ENCODE measurements at regions not wholly inside any gene's neighbourhood (a gene's known extent, or its start where the extent isn't known, plus 50 kb on each side); places are given as distances from the start of the nearest gene placed in this dataset.

DNA sequence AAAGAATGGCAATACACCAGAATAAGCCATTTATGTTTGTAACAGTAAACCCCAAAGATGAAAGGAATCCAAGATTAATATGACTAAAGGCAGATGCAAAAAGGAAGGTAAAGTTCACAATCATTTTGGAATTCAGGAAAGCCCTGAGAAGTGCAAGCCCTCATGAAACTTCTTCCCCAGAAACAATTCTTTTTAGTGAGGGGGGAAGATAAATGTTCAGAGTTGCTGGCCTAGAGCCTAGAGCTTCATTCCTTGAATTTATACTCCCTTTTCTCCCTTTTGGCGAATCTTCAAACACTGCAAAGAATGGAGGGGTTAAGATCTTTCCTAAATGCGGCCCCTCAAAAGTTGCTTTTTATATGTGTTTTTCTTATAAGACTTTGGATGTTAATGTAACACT is 368.8 kb downstream of the MEIS1 start:
- no peak for DNase-seq

DNA sequence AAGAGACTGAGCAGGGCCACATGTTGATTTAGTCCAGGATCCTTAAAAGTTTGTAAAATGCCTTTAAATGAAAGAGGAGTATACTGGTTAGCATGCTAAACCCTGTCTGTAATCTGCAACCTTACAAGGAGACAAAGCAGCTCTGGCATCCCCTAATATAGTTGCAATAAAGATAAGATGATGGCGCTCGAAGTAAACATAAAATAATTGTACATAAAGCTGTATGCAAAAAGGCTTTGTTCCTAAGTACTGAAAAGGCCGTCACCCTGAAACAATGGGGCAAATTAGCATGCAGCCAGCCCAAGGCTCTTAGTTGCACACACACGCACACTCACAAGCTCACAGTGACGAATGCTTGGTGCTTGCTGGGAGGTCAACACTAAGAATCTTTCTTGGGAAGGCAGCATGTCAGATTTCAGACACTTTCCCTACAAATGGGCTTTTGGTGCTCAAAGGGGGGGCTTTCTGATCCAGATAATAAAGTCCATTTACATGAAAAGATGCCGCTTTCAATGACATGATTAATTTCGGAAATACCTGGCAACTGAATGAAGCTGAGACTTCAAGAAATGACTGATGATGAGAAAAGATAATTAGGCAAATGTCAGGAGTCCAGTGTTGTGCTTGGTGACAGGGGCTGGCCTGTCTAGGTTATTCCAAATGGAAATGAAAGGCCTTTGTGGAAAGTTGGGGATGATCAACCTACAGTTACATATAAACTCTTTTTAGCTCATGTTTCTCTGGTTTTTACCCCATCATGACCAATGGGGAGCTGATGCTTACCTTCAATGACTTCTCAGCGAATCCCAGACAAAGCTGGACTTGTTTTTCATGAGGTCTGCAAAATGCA is 370.3 kb downstream of the MEIS1 start:
- DNase-seq: no peak

DNA sequence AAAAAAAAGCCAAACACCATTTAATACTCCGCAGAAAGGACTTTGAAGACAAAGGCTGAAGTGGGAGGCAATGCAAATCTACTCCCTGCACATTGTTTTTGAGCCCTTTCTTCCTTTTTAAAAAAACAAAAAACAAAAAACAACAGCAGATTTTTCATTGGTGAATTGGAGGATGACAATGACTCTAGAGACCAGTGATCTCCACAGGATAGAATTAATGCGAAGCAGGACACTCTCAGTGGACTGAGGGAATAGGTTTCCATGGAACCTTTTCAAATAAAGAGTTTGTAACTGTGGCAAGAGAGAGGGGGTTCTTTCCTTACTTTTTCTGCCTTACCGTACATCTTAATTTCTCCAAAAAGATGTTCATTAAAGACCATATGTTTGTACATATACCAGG is 371.0 kb downstream of the MEIS1 start:
- no peak for DNase-seq

DNA sequence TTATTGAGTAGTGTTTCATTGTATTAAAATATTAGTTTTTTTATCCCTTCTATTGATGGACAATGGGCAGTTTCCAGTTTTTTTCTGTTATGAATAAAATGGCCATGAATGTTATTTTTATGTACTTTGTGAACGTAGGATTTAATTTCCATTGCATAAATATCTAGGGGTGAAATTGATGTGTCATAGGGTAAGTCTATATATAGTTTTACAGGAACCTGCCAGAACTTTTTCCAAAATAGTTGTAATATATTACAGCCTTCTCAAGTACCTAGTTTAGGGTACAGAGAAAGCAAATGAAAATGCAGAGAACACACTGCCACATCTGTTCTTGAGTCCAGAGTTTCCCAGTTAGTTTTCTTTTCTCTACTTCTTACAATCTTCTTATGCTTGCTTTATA is 378.6 kb downstream of the MEIS1 start:
- DNase-seq: no peak

DNA sequence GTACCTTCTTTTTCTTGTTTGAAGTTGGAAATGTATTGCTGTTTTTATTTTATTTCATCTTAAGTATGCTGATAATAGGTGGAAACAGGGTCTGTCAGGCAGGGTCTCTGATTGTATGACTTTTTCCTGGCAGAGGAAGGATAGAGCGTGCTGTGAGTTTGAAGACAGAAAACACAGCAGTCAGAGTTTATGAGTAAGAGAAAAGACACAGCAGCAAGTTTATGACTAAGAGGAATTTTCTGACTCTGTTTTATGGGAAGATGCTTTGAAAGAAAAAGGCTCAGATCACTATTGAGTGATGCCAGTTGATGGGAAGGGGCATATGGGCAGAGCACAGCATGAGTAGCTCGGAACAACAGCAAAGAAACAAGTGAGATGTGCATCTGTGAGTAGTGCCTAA is 379.1 kb downstream of the MEIS1 start:
- DNase-seq: no peak

DNA sequence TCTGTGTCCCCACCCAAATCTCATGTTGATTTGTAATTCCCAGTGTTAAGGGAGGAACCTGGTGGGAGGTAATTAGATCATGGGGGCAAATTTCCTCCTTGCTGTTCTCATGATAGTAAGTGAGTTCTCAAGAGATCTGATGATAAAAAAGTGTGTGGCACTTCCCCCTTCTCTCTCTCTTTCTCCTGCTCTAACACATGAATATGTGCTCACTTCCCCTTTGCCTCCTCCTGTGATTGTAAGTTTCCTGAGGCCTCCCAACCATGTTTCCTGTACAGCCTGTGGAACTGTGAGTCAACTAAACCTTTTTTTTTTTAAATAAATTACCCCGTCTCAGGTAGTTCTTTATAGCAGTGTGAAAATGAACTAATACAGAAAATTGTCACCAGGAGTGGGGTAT is 380.0 kb downstream of the MEIS1 start:
- no peak for DNase-seq

DNA sequence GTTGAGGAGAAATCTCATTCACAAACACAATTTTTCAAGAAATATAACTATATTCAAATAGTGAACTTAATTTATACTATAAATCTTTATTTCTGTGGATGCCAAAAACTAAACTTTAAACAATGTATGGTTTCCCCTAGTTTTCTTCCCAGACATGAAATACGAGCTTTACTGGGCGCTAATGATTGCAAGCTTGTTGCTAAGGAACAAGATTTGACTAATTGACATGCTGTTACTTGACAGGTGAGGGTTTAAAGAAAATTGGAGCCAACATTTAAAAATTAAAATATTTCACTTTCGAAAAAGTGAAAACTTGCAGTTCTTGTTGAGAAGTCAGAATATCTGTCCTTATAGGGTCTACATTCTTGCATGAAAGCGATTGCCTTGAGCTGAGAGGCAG is 381.0 kb downstream of the MEIS1 start:
- DNase-seq: no peak

DNA sequence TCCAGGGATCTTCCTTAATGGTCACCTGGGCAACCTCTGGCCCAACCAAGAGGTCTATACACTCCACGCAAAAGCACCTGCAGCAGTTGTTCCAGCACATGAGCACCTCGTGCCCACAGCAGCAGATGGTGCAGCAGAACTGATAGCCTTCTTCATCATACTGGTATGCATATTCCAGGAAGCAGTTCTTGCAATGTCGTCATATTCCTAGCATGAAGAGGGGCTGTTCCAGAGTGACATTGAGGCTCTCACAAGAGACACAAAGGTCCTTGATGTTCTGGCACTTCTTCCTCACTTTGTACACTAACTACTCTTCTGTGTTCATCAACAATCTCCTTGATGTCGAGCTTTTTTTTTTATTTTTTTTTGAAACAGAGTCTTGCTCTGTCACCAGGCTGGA is 386.2 kb downstream of the MEIS1 start:
- DNase-seq: no peak

DNA sequence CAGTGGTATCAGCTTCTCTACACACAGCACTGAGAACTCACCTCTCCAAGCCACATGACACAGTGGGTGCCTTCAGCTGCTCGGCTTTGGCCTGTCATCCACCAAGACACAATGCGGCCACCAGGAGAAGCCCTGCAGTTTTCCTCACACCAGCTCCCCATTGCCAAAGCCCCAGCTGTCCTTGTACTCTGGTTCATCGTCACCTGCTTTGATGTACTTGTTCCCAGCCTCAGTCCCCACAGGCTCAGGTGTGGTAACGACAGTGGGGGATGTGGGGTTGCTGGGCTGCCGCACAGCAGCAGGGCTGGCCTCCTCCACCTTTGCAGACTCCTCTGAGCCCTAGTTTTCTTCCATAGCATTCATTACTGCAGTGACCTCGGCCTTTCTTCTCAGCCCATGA is 387.3 kb downstream of the MEIS1 start:
- DNase-seq: no peak

DNA sequence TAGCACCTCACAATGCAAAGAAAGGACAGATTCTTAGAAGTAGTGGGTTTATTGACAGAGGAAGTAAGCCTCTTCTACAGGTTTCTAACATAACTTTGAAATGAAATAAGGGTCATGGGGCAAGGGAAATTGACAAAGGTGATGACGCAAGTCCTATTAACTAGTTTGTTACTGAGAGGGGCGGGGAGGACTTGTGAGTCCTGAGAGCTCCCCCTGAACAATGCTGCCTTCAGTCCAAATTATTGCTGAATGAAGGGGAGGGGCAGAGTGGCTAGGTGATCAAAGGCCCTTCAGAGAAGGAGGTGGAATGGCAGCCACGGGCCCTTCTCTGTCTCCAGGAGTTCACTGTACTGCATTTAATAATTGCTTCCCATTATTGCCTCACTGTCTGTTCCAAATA is 390.0 kb downstream of the MEIS1 start:
- DNase-seq: no peak

DNA sequence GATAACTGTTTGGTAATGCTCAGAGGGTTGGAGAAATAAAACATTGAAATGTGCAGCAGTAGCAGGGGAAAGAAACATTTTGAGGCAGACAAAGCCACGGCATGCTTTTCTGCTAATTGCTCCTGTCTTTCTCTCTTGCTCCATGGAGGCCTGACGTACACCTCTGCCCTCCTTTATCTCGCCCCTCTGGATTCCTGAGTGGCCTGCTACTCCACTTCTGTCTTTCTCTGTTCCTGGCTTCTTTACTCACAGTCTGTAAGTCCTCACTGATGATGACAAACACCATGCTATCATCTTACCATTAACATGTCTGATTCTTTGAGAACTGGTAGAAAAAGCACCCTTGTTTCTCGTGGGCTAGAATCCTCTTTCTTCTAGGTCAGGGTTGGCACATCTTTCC is 392.9 kb downstream of the MEIS1 start:
- no peak for DNase-seq

DNA sequence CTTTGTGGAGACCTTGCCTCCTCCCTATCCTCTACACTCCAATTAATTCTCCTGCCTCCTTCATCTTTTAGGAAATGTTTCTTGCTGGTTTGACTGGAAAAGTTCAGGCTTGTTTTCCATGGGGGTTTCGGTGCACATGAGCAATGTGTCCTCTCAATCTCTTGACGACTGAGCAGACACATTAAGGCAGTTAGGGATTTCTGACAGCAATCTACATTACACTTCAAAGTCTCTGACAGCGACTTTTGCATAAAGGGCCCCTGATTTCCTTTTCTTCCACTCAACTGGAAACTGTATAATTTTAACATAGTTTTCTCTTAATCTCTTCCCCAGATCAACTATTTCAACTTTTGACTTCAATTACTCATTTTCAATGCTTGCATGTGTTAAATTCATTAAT is 394.0 kb downstream of the MEIS1 start:
- no peak for DNase-seq

DNA sequence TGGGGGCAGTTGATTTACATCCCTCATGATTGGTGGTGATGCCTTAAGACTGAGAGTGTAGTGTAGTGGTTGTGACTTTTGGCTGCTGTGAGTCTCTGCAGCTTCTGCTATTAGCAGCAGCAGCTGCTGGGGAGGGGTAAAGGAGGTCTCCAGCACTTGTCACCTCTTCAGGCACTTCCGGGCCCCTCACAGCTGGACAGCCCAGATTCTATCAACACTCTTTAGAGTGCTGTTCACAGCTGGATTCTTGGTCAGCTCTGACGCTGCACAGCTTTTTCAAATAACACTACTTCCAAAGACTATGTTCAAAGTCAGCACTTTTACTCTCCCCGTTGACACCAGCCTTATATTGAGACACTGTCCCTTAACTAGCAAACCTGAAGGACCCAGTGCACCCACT is 396.0 kb downstream of the MEIS1 start:
- no peak for DNase-seq

DNA sequence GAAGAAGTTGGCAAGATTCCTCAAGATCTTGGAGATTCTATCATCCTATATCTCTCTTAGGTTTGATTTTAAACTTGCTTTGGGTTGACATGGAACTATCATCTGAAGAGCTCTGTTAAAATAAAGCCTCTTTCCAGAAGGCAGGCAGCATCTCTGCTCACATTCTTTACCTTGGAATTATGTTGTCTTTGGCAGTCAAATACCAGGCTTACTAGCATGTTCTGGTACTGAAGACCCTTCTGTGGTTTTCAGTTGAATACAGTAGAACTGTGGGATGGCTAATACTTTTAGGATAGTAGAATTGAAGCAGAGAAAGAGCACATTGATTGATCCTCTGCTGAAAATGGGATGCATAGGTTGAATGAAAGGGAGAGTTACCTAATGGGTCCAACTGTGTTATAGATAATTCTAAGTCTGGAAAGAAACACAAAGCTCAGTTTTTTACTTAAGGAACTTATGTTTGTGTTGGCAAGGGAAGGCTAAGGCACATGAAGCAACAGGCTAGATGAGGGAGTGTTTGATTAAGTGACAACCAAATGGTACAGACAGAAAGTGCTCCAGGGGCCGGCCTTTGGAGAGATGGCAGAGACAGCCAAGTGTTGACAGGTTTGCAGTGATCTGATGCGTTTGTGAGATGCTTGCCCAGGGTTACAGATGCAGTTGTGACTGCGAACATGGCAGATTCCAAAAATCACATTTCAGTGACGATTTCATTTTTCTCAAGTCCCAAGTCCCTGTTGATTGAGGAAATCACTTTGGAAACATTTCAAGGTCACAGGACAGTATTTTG is 397.9 kb downstream of the MEIS1 start:
- no peak for DNase-seq

DNA sequence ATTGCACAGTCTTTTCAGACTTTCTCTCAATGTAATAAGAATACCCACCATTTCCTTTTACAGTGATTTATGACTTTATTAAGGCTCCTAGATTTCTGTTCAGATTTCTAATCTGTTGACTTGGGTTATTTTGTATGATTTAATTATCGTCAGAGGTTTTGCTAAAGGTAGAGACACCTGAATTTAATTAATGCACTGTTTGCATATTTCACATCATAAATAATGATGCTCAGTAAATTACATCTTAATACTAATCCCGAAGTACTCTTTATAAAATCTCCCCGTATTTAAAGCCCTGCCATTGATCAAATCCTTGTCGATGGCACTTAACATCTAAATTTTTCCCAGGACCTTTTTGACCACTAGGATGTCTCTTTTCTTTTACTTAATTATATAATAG is 399.9 kb downstream of the MEIS1 start:
- no peak for DNase-seq

DNA sequence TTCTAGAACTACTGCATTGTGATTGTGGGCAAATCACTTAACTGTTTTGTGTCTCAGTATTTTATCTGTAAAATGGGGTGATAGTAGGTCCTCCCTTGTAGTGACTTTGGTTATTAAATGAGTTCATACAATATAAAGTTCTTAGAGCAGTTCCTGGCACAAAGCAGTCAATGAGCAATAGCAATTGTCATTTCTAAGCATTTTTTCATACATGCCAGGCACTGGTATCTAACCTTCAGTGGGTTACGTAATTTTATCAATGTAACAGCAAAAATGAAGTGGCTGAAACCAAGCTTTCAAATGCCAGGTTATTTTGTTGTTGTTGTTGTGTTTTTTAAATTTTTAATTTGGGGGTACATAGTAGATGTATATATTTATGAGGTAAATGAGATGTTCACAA is 401.9 kb downstream of the MEIS1 start:
- DNase-seq: no peak

DNA sequence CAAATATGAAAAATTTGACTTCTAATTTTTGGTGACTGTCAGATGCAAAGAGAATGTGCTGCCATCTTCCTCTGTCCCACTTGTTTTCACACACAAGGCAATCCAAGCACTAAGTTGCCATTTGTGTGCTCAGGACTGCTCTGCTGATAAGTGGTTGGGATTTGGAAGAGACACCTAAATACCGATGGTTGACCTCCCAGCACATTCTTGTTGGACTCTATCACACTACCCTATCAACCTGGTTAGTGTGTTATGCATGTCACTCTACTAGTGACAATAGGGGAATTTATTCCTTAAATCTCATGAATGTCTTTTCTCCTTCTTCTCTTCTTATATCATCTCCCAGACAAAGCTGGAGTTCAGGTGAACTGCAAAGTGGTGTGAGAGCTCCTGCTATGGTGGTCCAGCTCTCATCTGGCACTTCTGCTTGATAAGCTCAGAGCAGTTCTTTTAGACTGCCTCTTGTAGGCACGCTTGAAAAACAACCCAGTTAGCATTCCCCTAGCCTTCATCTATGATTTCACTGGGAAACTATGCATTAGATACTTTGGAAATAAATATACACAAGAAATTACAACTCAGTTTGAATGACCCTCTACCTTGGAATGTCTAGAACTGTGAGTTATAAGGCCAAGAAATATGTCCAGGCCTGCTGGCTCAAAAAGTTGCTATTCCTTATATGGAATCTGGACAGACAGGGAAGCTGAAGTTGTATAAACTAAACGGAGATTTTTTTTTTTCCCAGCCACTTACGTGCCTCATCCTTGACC is 404.8 kb downstream of the MEIS1 start:
- no peak for DNase-seq

DNA sequence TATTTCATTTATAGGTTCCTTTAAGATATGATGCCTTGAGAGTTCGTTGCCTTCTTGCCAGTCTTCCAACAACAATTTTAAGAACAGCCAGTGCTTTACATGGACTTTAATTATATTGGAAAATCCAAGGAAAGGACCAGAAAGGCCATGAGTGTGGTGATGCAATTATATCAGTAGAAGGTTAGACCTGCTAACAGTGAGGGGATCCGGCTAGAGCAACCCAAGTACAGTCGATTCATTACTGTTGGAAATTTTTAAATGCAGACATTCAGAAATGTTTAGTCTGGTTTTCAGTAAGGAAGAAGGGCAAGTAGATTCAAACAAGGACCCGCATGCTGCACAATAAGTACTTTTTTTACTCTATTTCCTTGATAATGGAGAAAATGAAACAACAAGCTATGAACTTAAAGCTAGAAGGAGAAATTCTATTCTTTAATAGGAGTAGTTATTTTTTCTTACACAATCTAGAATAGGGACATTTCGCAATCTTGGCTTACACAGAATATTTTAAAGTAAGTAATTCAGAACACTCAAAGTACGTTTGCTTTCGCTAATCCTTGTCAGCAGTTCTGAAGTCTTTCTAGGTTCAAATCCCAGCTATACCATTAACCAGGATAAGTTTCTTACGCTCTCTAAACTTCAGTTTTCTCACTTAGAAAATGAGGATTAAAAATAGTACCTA is 405.5 kb downstream of the MEIS1 start:
- no peak for DNase-seq

DNA sequence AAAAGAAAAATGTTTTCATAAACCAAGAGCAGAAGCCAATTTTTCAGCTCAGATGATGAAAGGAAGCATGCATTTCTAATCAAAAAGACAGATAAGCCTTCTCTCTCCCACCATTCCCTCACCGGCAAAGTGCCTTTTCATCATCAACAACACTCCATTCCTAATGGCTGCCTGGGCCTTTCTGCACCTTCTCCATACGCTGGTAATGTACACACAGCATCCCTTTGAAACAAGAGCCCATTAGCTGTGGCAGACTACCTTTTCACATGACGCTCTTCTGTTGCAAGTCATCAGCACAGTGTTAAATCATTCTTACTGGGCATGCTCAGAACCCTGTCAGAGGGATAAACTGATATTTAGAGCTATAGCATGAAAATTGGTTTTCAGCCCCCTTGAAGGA is 408.9 kb downstream of the MEIS1 start:
- peak; percentile 39 for DNase-seq

DNA sequence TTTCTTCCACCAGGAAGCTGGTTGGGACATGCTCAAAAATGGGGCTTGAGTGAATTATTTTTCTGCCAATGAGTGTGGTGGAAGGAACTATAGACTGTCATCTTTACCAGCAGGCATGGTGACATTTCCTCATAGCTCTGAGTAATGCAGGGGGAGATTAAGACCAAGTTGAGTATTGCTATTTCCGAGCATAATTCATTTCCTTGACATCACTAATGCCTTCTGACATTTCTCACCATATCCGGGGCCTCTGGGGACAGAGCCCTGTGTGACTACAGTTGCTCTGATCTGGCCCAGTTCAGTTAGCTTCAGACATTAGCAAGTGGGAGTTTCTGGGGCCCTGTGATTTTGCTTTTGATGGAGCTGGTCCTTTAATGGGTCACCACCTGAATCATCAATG is 410.4 kb downstream of the MEIS1 start:
- no peak for DNase-seq

DNA sequence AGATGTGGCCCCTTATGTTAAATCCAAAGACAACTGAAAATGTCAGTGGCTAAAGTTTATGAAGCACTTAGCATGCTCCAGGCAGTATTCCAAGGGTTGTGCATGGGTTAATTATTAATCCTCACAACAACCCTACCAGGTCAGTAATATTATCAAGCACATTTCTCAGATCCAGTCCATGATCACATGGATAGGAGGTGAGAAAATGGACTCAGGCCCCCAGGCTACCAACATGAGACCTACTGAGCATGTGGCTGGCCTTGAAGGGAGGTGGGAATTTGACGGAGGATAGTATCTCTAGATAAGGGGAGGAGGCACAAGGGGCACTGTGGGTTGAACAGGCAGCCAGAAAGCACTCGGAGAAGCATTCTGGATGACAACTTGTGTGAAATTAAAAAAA is 412.0 kb downstream of the MEIS1 start:
- DNase-seq: no peak

DNA sequence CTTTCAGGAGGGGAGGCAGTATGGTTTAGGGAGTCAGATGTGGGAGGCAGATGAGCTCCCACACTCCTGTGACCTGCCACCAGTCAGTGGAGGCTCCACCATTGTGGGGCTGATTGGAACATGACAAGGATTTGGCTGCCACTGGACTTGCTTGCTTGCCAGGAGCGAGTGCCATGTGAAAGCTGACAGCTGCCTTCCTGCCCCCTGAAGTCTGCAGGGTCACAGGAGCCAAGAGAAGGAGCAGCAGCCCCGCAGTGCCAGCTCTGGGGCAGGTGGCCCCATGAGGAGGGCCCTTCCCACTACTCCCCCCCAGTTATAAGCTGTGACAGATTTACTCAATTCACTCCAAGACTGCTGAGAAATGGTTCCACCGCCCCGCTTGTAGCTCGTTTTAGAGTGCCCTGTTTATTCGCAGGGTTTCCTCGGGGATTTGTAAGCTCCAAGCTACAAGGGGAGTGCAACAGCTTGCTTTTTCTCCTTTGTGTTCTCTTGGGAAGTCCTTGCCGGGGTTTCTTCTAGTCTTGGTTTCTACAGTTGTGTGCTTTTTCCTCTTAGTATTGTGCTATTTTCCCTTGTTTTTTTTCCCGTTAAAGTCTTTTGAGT is 414.3 kb downstream of the MEIS1 start:
- no peak for DNase-seq

DNA sequence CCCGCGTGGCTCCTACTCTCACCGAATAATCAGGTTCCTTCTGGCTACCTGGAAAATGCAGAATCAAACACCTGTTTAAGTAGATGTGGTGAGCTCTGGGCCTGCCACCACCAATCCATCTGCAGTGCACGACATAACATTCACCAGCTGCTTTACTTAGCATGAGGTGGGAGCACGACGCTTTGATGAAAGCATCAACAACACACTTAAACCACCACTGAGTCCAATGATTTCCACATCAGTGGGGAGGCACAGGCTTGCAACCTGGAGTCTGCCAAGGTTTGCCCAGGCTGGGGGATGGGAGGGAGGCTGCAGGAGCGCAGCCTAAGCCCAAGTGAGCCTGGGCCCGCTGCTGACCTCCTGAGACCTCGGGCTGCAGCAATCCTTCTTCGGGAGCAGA is 415.5 kb downstream of the MEIS1 start:
- DNase-seq: no peak
